HL-60 (cell line): ENCODE measurements at regions not wholly inside any gene's neighbourhood (a gene's known extent, or its start where the extent isn't known, plus 50 kb on each side); places are given as distances from the start of the nearest gene placed in this dataset.

Source experiments
- DNase-seq, 2 experiments: peaks; one replicate each; pipeline ENCODE4 v3.0.0-alpha.2; 2010 to 2020; ENCODE audit warnings: low read depth in 1 of 2, low spot score in 1 of 2
- H3K27ac ChIP-seq: fragments of 250-450 bp; sonication (Bioruptor Pico); replicated peaks from 2 replicates; pipeline ENCODE4 v1.5.1; 2020; ENCODE audit warnings: mild to moderate bottlenecking, moderate library complexity
- H3K27me3 ChIP-seq: fragments of 250-450 bp; sonication (Bioruptor Pico); 2 replicates; pipeline ENCODE4 v1.5.1; 2021; ENCODE audit warnings: mild to moderate bottlenecking, moderate library complexity; ENCODE audit not compliant: insufficient read depth, poor library complexity, severe bottlenecking
- H3K4me3 ChIP-seq: replicated peaks from 2 replicates; pipeline ENCODE4 v1.5.1; 2011; ENCODE audit warnings: mild to moderate bottlenecking, control low read depth, low read length; ENCODE audit not compliant: insufficient read depth
- CTCF ChIP-seq: IDR thresholded peaks from one replicate; pipeline ENCODE4 v1.5.1; 2011; ENCODE audit warnings: low read length, control low read depth, inconsistent platforms; ENCODE audit not compliant: insufficient read depth
- GABPA ChIP-seq: IDR thresholded peaks from 2 replicates; pipeline ENCODE4 v1.6.1; 2012; ENCODE audit warnings: low read depth
- POLR2AphosphoS5 ChIP-seq: IDR thresholded peaks from 2 replicates; pipeline ENCODE4 v1.6.1; 2012; ENCODE audit warnings: low read depth
- REST ChIP-seq: IDR thresholded peaks from 2 replicates; pipeline ENCODE4 v1.6.1; 2012; ENCODE audit warnings: low read depth; ENCODE audit not compliant: insufficient replicate concordance
- SPI1 ChIP-seq: IDR thresholded peaks from 2 replicates; pipeline ENCODE4 v1.6.1; 2012; ENCODE audit warnings: low read depth, mild to moderate bottlenecking, borderline replicate concordance

DNA sequence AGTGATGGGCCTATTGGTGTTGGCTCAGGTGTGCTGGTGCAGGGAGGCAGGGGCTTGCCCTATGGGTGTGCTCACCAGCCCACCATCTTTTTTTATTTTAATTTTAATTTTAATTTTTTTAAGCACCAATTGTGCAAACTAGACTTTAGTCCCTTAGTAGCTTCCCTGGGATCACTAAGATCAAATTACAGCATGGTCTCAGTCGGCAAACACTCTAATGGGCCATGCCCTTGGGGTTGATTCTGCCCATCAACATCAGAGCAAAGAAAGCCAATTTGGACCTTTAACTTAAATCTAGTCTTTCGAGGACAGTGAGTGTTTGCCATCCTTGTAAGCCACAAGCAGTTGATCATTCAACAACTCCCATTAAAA, 64.7 kb upstream of the KCNE2 start:
- Histone ChIP-seq H3K27ac (no peak overlapping the region), H3K27me3 (no peaks in the 10 kb centered on the region), H3K4me3 (no peak overlapping the region)
- DNase-seq, result no peak
- TF ChIP-seq REST (no peak), CTCF (no peak), GABPA (no peak), SPI1 (no peak), POLR2AphosphoS5 (no peak)

DNA sequence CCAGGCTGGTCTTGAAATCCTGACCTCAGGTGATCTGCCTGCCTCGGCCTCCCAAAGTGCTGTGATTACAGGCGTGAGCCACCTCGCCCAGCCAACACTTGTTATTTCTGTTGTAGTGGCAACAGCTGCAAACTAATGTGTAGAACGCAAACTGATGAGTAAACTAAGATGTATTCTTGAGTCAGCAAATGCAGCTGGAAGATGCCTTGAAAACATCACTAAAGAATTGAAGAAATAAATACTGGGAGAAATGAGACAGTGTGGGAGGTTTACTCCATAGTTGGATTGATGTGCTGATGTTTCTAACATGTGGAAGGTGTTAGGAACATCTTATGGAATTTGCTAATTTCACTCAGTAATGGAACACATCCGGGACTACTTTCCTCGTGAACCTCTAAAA, 61.3 kb upstream of the KCNE2 start:
- DNase-seq, result no peak
- no peak overlapping the region for H3K27ac ChIP-seq

GRCh38 chr21:34305605-34306604, 57.9 kb upstream of the KCNE2 start:
- DNase-seq, result no peak
- Histone ChIP-seq H3K4me3 (no peak overlapping the region), H3K27ac (no peak overlapping the region), H3K27me3 (no peaks in the 10 kb centered on the region)
- no peak for TF ChIP-seq CTCF
- TF ChIP-seq GABPA, result no peak
- no peak for TF ChIP-seq SPI1
- TF ChIP-seq POLR2AphosphoS5, result no peak
- no peak for TF ChIP-seq REST

More for the DNA sequence above, 61.3 kb upstream of the KCNE2 start:
- Histone ChIP-seq H3K27me3 (no peaks in the 10 kb centered on the region), H3K4me3 (no peak overlapping the region)
- TF ChIP-seq GABPA (no peak), POLR2AphosphoS5 (no peak), REST (no peak)
